Ovary (tissue), 7 donors: ENCODE measurements at regions not wholly inside any gene's neighbourhood (a gene's known extent, or its start where the extent isn't known, plus 50 kb on each side); places are given as distances from the start of the nearest gene placed in this dataset.

Experiments
- DNase-seq, 5 donors: peaks; one replicate each; pipeline ENCODE4 v3.0.0-alpha.2; 2019 to 2020
- H3K27ac ChIP-seq, 2 donors: fragments of 200-600 bp; one replicate each; pipeline versions ENCODE4 v1.5.1 to v1.8.0; 2019 to 2022
- H3K27me3 ChIP-seq: fragments of 200-600 bp; one replicate; pipeline ENCODE4 v1.8.0; 2022
- H3K36me3 ChIP-seq: fragments of 200-600 bp; sonication (generic); one replicate; pipeline ENCODE4 v1.5.1; 2019
- H3K4me1 ChIP-seq: one replicate; pipeline ENCODE4 v1.8.1; 2013; ENCODE audit warnings: mild to moderate bottlenecking, moderate library complexity; ENCODE audit not compliant: insufficient read depth
- H3K4me3 ChIP-seq: fragments of 200-600 bp; sonication (generic); one replicate; pipeline ENCODE4 v1.5.1; 2017
- H3K9me3 ChIP-seq, 2 donors: fragments of 200-600 bp in 1 of 2; sonication (generic) in 1 of 2; one replicate each; pipeline versions ENCODE4 v1.5.1 to v1.8.1; 2013 to 2019; ENCODE audit warnings: mild to moderate bottlenecking in 1 of 2, moderate library complexity in 1 of 2
- CTCF ChIP-seq, 3 donors: fragments of 450-650 bp in 2 of 3; fragments of 200-600 bp in 1 of 3; IDR thresholded peaks; one replicate each; pipeline versions ENCODE4 v1.5.1 to v1.8.0; 2016 to 2022; ENCODE audit warnings: antibody characterized with exemption in 3 of 3, mild to moderate bottlenecking in 1 of 3
- EP300 ChIP-seq: sonication (generic); formaldehyde crosslinking; IDR thresholded peaks from one replicate; pipeline ENCODE4 v1.6.1; 2017; ENCODE audit warnings: antibody characterized with exemption
- POLR2A ChIP-seq: fragments of 450-650 bp; IDR thresholded peaks from one replicate; pipeline ENCODE4 v1.6.1; 2017; ENCODE audit warnings: antibody characterized with exemption, mild to moderate bottlenecking, moderate library complexity
- WGBS, 3 donors: extraction: QIAGEN DNeasy Blood & Tissue Kit in 1 of 3; methylation state at CpG; one replicate each; pipeline versions ENCODE4 v1.1.5 to v1.1.7; 2013 to 2017; 5-methylcytosine and 5-hydroxymethylcytosine counted together
- intact Hi-C, 4 donors: fragments of 100-400 bp; cut with DNase I; formaldehyde crosslinking; loops; one replicate each; pipeline versions ENCODE4 v1.11.0 to v1.15.1; 2022 to 2023
- donor health status: DM: no; HTN: no; CAD: no; lungs with moderate emphysema.
- donor health status: DM: no; HTN: no; CAD: no.
- donor health status: Bipolar disorder and iron deficiency.
- donor health status: DM: no; HTN: no; CAD: no.
- donor health status: DM: yes; HTN: yes; CAD: no.

DNA sequence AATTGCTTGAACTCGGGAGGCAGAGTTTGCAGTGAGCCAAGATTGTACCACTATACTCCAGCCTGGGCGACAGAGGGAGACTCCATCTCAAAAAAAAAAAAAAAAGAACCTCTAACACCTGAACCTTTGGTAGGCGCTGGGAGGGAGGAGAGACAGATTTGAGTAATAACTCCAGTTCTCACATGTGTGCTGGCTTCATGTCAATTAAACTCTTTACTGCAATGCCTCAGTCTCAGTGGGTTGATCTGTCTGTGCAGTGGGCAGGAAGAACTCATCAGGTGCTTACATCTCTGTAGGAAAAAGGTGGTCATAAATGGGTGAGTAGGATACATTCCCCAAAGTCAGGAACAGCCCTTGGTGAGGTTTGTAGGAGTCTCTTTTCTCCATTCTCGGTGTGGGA is 85.1 kb upstream of the ABCC4 start:
- H3K4me3 ChIP-seq: no peak overlapping the region
- H3K4me1 ChIP-seq: no peaks in the 10 kb centered on the region
- intact Hi-C loops: no loop called here
- H3K27me3 ChIP-seq: no peaks in the 10 kb centered on the region
- DNase-seq: no peak
- 77 to 80% (median 77%) methylated on average over 4 of the region's 4 CpGs for WGBS, 3 donors
- no peak overlapping the region for H3K27ac ChIP-seq
- H3K9me3 ChIP-seq: no peaks in the 10 kb centered on the region
- TF ChIP-seq POLR2A: no peak
- TF ChIP-seq CTCF (IDR thresholded peaks at IDR 0.05): no peak
- TF ChIP-seq EP300: no peak
- H3K36me3 ChIP-seq: no peaks in the 10 kb centered on the region

DNA sequence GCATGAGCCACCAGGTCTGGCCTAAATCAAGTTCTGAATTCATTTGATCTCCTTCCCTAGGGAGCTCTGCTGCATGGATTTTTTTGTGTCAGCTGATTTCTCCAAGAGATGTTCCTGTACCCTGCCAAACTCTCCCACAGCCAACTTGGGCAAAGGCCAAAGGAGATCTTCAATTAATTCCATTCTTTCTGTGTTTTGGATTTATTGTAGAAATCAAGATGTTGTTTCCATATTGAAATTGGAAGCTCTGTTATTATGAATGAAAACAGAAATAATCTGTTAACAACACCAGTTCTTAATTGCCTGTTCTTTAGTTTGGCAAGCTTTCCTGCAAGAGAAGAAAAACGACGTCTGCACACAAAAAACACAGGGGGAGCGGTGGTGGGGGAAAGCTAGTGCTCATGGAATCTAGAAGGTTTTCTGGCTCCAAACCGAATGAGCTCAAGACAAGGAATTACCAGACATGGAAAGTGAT is 86.5 kb upstream of the ABCC4 start:
- DNase-seq: peak in 2 of 5 donors; percentile 21 to 49

DNA sequence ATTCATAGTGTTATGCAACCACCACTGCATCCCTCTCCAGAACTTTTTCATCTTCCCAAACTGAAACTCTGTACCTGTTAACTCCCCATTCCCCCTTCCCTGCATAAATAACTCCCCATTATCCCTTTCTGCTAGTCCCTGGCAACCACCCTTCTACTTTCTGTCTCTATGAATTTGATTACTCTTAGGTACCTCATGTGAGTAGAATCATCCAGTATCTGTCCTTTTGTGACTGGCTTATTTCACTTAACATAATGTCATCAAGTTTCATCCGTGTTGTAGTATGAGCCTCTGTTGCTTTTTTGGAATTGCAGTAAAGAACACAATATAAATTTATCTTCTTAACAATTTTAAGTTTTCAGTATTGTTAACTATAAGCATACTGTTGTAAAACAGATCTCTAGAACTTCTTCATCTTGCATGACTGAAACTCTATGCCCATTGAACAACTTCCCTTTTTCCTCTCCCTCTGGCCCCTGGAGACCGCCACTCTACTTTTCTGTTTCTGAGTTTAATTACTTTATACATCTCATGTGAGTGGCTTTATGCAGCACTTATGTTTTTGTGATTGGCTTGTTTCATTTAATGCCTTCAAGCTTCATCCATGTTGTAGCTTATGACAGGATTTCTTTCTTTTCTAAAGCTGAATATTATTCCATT is 87.3 kb upstream of the ABCC4 start:
- TF ChIP-seq CTCF (IDR thresholded peaks at IDR 0.05): no peak
- no peak for TF ChIP-seq EP300
- no peak for TF ChIP-seq POLR2A
- Histone ChIP-seq H3K27me3 (no peaks in the 10 kb centered on the region), H3K27ac (no peak overlapping the region), H3K4me3 (no peak overlapping the region), H3K36me3 (no peaks in the 10 kb centered on the region), H3K4me1 (no peaks in the 10 kb centered on the region), H3K9me3 (no peaks in the 10 kb centered on the region)
- DNase-seq: no peak
- intact Hi-C loops: no loop called here
- whole genome bisulfite sequencing, 3 donors: 63 to 84% (median 81%) methylated on average over 2 of the region's 2 CpGs

More for the DNA sequence above, 86.5 kb upstream of the ABCC4 start:
- TF ChIP-seq CTCF (IDR thresholded peaks at IDR 0.05) (no peak), EP300 (no peak)
- 6 to 8% (median 7%) methylated on average over 4 of the region's 4 CpGs for WGBS, 3 donors
- H3K27me3 ChIP-seq: no peaks in the 10 kb centered on the region
- intact Hi-C loops: no loop called here
- H3K27ac ChIP-seq: no peak overlapping the region
- H3K4me3 ChIP-seq: no peak overlapping the region
- H3K9me3 ChIP-seq: no peaks in the 10 kb centered on the region
- H3K36me3 ChIP-seq: no peaks in the 10 kb centered on the region
- no peaks in the 10 kb centered on the region for H3K4me1 ChIP-seq

- Histone ChIP-seq H3K4me3 (no peak overlapping the region), H3K27me3 (no peaks in the 10 kb centered on the region), H3K36me3 (no peaks in the 10 kb centered on the region), H3K4me1 (no peaks in the 10 kb centered on the region), H3K27ac (no peak overlapping the region), H3K9me3 (no peaks in the 10 kb centered on the region)
- TF ChIP-seq POLR2A (no peak), CTCF (IDR thresholded peaks at IDR 0.05) (no peak), EP300 (no peak)
- WGBS, 3 donors: 82 to 90% (median 83%) methylated on average over 2 of the region's 2 CpGs
- no peak for DNase-seq
- intact Hi-C loops: no loop called here
Measured at GRCh38 chr13:95391362-95391761, 90.1 kb upstream of the ABCC4 start.
